ENCODE measurements at regions not wholly inside any gene's neighbourhood (a gene's known extent, or its start where the extent isn't known, plus 50 kb on each side); places are given as distances from the start of the nearest gene placed in this dataset.

- no peaks in the 10 kb centered on the region for H3K4me1 ChIP-seq (ENCODE audit: control insufficient read depth in 4 of 4, insufficient read depth in 4 of 4, low read length in 3 of 4)
- TF ChIP-seq, protein P1, sequence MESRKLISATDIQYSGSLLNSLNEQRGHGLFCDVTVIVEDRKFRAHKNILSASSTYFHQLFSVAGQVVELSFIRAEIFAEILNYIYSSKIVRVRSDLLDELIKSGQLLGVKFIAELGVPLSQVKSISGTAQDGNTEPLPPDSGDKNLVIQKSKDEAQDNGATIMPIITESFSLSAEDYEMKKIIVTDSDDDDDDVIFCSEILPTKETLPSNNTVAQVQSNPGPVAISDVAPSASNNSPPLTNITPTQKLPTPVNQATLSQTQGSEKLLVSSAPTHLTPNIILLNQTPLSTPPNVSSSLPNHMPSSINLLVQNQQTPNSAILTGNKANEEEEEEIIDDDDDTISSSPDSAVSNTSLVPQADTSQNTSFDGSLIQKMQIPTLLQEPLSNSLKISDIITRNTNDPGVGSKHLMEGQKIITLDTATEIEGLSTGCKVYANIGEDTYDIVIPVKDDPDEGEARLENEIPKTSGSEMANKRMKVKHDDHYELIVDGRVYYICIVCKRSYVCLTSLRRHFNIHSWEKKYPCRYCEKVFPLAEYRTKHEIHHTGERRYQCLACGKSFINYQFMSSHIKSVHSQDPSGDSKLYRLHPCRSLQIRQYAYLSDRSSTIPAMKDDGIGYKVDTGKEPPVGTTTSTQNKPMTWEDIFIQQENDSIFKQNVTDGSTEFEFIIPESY (IDR thresholded peaks at IDR 0.05) = no peak
- TF ChIP-seq TAF1 (conservative IDR thresholded peaks at IDR 0.05) = no peak
- no peak for TF ChIP-seq MAX (IDR thresholded peaks at IDR 0.05)
- TF ChIP-seq SP1 (IDR thresholded peaks at IDR 0.05) = no peak
- no peak for TF ChIP-seq RAD21 (IDR thresholded peaks at IDR 0.05)
- WGBS = 90% methylated on average over 7 of the region's 7 CpGs
- H3K9ac ChIP-seq (ENCODE audit: low read depth in 1 of 2, low read length in 2 of 2) = no peak overlapping the region
- H3K36me3 ChIP-seq (ENCODE audit: control insufficient read depth in 4 of 4, insufficient read depth in 3 of 4, low read depth in 1 of 4, low read length in 3 of 4) = no peaks in the 10 kb centered on the region
- no peak for DNase-seq (ENCODE audit: low spot score)
- no peaks in the 10 kb centered on the region for H3K9me3 ChIP-seq (ENCODE audit: control insufficient read depth in 4 of 4, low read length in 3 of 4)
- H3K4me3 ChIP-seq (ENCODE audit: low read depth in 1 of 3, low read length in 3 of 3) = no peak overlapping the region
- H3K27me3 ChIP-seq (ENCODE audit: control insufficient read depth in 4 of 4, insufficient read depth in 4 of 4, low read length in 3 of 4) = no peaks in the 10 kb centered on the region
- H3K27ac ChIP-seq (ENCODE audit: low read depth in 1 of 2, low read length in 2 of 2) = no peak overlapping the region
Measured at GRCh38 chr1:88134983-88135921, 548.8 kb upstream of the PKN2 start.

- Histone ChIP-seq H3K9ac (ENCODE audit: low read depth in 1 of 2, low read length in 2 of 2) (no peak overlapping the region), H3K27me3 (ENCODE audit: control insufficient read depth in 4 of 4, insufficient read depth in 4 of 4, low read length in 3 of 4) (no peaks in the 10 kb centered on the region), H3K4me3 (ENCODE audit: low read depth in 1 of 3, low read length in 3 of 3) (no peak overlapping the region), H3K27ac (ENCODE audit: low read depth in 1 of 2, low read length in 2 of 2) (no peak overlapping the region), H3K36me3 (ENCODE audit: control insufficient read depth in 4 of 4, insufficient read depth in 3 of 4, low read depth in 1 of 4, low read length in 3 of 4) (no peaks in the 10 kb centered on the region), H3K4me1 (ENCODE audit: control insufficient read depth in 4 of 4, insufficient read depth in 4 of 4, low read length in 3 of 4) (no peaks in the 10 kb centered on the region), H3K9me3 (ENCODE audit: control insufficient read depth in 4 of 4, low read length in 3 of 4) (no peaks in the 10 kb centered on the region)
- no peak for DNase-seq (ENCODE audit: low spot score)
- 81% methylated on average over 4 of the region's 4 CpGs for WGBS
- TF ChIP-seq, protein P2, sequence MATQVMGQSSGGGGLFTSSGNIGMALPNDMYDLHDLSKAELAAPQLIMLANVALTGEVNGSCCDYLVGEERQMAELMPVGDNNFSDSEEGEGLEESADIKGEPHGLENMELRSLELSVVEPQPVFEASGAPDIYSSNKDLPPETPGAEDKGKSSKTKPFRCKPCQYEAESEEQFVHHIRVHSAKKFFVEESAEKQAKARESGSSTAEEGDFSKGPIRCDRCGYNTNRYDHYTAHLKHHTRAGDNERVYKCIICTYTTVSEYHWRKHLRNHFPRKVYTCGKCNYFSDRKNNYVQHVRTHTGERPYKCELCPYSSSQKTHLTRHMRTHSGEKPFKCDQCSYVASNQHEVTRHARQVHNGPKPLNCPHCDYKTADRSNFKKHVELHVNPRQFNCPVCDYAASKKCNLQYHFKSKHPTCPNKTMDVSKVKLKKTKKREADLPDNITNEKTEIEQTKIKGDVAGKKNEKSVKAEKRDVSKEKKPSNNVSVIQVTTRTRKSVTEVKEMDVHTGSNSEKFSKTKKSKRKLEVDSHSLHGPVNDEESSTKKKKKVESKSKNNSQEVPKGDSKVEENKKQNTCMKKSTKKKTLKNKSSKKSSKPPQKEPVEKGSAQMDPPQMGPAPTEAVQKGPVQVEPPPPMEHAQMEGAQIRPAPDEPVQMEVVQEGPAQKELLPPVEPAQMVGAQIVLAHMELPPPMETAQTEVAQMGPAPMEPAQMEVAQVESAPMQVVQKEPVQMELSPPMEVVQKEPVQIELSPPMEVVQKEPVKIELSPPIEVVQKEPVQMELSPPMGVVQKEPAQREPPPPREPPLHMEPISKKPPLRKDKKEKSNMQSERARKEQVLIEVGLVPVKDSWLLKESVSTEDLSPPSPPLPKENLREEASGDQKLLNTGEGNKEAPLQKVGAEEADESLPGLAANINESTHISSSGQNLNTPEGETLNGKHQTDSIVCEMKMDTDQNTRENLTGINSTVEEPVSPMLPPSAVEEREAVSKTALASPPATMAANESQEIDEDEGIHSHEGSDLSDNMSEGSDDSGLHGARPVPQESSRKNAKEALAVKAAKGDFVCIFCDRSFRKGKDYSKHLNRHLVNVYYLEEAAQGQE (IDR thresholded peaks at IDR 0.05) = no peak
- TF ChIP-seq, protein P1 (IDR thresholded peaks at IDR 0.05) = no peak
- no peak for TF ChIP-seq NR2F2 (IDR thresholded peaks at IDR 0.05)
- no peak for TF ChIP-seq RAD21 (IDR thresholded peaks at IDR 0.05)
- TF ChIP-seq JUND (IDR thresholded peaks at IDR 0.05) = no peak
- no peak for TF ChIP-seq RXRA (IDR thresholded peaks at IDR 0.05)
- TF ChIP-seq, protein P3, sequence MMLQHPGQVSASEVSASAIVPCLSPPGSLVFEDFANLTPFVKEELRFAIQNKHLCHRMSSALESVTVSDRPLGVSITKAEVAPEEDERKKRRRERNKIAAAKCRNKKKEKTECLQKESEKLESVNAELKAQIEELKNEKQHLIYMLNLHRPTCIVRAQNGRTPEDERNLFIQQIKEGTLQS (IDR thresholded peaks at IDR 0.05) = no peak
- TF ChIP-seq YY1 (IDR thresholded peaks at IDR 0.05) = no peak
- no peak for TF ChIP-seq FOXA1 (IDR thresholded peaks at IDR 0.05)
- no peak for TF ChIP-seq GABPA (IDR thresholded peaks at IDR 0.05 in 1 of 2, conservative IDR thresholded peaks at IDR 0.05 in 1 of 2)
- no peak for TF ChIP-seq SP1 (IDR thresholded peaks at IDR 0.05)
- no peak for TF ChIP-seq HNF4A (conservative IDR thresholded peaks at IDR 0.05)
Measured at GRCh38 chr1:88139633-88140032, 544.4 kb upstream of the PKN2 start.
